GM21576 (cell line): ENCODE measurements at regions not wholly inside any gene's neighbourhood (a gene's known extent, or its start where the extent isn't known, plus 50 kb on each side); places are given as distances from the start of the nearest gene placed in this dataset.
A peak's percentile ranks its signal among the peaks of the same experiment; 100 is the strongest.
"Not testable (repeated sequence)": the region's sequence is repeated elsewhere in the genome, so short reads cannot be mapped to it uniquely, and the experiment has no call there.

Experiments used
- ATAC-seq: cut with Tn5 transposase; IDR thresholded peaks from one replicate; pipeline ENCODE4 v1.9.1; 2021; ENCODE audit warnings: mild to moderate bottlenecking, moderate library complexity; ENCODE audit not compliant: unreplicated experiment

GRCh38 chr11:112612250-112612849 lies 348.9 kb upstream of the NCAM1 start:
- ATAC-seq, result no peak

GRCh38 chr11:112613051-112613972 lies 347.9 kb upstream of the NCAM1 start:
- ATAC-seq, result no peak

- ATAC-seq, result no peak
Measured at GRCh38 chr11:112614605-112615004, 346.6 kb upstream of the NCAM1 start.

- ATAC-seq, result no peak
Measured at GRCh38 chr11:112615238-112615637, 346.0 kb upstream of the NCAM1 start.

GRCh38 chr11:112615891-112616290 lies 345.3 kb upstream of the NCAM1 start:
- no peak for ATAC-seq

- no peak for ATAC-seq
Measured at GRCh38 chr11:112616327-112617097, 344.7 kb upstream of the NCAM1 start.

GRCh38 chr11:112617098-112617425 lies 344.2 kb upstream of the NCAM1 start:
- no peak for ATAC-seq

- ATAC-seq, result no peak
Measured at GRCh38 chr11:112617977-112618826, 343.0 kb upstream of the NCAM1 start.

- no peak for ATAC-seq
Measured at GRCh38 chr11:112619106-112619505, 342.1 kb upstream of the NCAM1 start.

- ATAC-seq, result no peak
Measured at GRCh38 chr11:112620621-112621394, 340.4 kb upstream of the NCAM1 start.

- ATAC-seq, result no peak
Measured at GRCh38 chr11:112623057-112623456, 338.2 kb upstream of the NCAM1 start.

- no peak for ATAC-seq
Measured at GRCh38 chr11:112624431-112624830, 336.8 kb upstream of the NCAM1 start.

- not testable (repeated sequence) for ATAC-seq
Measured at GRCh38 chr11:112624971-112625370, 336.2 kb upstream of the NCAM1 start.

GRCh38 chr11:112625814-112626213 lies 335.4 kb upstream of the NCAM1 start:
- no peak for ATAC-seq

- ATAC-seq, result no peak
Measured at GRCh38 chr11:112626731-112627130, 334.5 kb upstream of the NCAM1 start.

GRCh38 chr11:112627588-112628045 lies 333.6 kb upstream of the NCAM1 start:
- ATAC-seq, result peak; percentile 56

- no peak for ATAC-seq
Measured at GRCh38 chr11:112628676-112629075, 332.5 kb upstream of the NCAM1 start.

GRCh38 chr11:112630496-112630895 lies 330.7 kb upstream of the NCAM1 start:
- no peak for ATAC-seq

- no peak for ATAC-seq
Measured at GRCh38 chr11:112631333-112631732, 329.9 kb upstream of the NCAM1 start.
